Upper lobe of right lung (tissue), 1 donor: ENCODE measurements at regions not wholly inside any gene's neighbourhood (a gene's known extent, or its start where the extent isn't known, plus 50 kb on each side); places are given as distances from the start of the nearest gene placed in this dataset.
"Not testable (repeated sequence)": the region's sequence is repeated elsewhere in the genome, so short reads cannot be mapped to it uniquely, and the experiment has no call there.

Source experiments
- ATAC-seq: fragments of 200-7000 bp; cut with Tn5 transposase; one replicate; pipeline ENCODE4 v1.9.1; 2020; ENCODE audit warnings: mild to moderate bottlenecking, moderate library complexity
- DNase-seq: peaks from one replicate; pipeline ENCODE4 v3.0.0-alpha.2; 2020
- H3K27ac ChIP-seq: fragments of 200-600 bp; one replicate; pipeline ENCODE4 v1.8.0; 2022
- H3K27me3 ChIP-seq: fragments of 200-600 bp; one replicate; pipeline ENCODE4 v1.8.0; 2022; ENCODE audit warnings: mild to moderate bottlenecking
- H3K36me3 ChIP-seq: fragments of 200-600 bp; one replicate; pipeline ENCODE4 v1.8.0; 2022
- H3K4me1 ChIP-seq: fragments of 200-600 bp; one replicate; pipeline ENCODE4 v1.8.0; 2022
- H3K4me3 ChIP-seq: fragments of 200-600 bp; one replicate; pipeline ENCODE4 v1.8.0; 2022; ENCODE audit warnings: mild to moderate bottlenecking
- H3K9me3 ChIP-seq: fragments of 200-600 bp; one replicate; pipeline ENCODE4 v1.8.0; 2022
- intact Hi-C: fragments of 100-400 bp; cut with DNase I; formaldehyde crosslinking; loops from one replicate; pipeline ENCODE4 v1.11.0; 2022
- TF ChIP-seq, protein P1 (sequence below): fragments of 200-600 bp; IDR thresholded peaks from one replicate; pipeline ENCODE4 v1.8.0; 2022; ENCODE audit warnings: antibody characterized with exemption
- donor health status: DM: no; HTN: yes; CAD: no; lungs with severe emphysema.

DNA sequence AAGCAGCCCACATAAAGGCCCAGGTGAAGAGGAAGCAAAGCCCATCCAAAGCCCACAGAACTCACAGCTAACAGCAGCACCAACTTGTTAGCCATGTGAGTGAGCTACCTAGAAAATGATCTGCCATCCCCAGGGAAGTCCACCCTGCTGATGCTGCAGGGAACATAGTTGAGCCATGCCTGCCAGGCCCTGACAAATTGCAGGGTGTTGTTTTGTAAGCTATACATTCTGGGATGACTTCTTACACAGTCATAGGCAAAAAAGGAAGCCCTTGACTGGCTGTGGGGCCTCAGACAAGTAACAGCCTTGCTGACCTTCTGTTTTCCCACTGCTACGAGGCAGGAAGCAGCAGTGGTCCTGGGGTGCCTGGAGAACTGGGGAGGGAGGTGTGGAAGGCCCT lies 262.7 kb downstream of the MATN1 start:
- H3K4me3 ChIP-seq, result no peak overlapping the region
- H3K27ac ChIP-seq, result no peak overlapping the region
- intact Hi-C loops, result no loop called here
- no peaks in the 10 kb centered on the region for H3K9me3 ChIP-seq
- H3K36me3 ChIP-seq, result no peaks in the 10 kb centered on the region
- H3K27me3 ChIP-seq, result no peaks in the 10 kb centered on the region
- DNase-seq, result peak; percentile 25
- ATAC-seq, result no peak
- TF ChIP-seq, protein P1, sequence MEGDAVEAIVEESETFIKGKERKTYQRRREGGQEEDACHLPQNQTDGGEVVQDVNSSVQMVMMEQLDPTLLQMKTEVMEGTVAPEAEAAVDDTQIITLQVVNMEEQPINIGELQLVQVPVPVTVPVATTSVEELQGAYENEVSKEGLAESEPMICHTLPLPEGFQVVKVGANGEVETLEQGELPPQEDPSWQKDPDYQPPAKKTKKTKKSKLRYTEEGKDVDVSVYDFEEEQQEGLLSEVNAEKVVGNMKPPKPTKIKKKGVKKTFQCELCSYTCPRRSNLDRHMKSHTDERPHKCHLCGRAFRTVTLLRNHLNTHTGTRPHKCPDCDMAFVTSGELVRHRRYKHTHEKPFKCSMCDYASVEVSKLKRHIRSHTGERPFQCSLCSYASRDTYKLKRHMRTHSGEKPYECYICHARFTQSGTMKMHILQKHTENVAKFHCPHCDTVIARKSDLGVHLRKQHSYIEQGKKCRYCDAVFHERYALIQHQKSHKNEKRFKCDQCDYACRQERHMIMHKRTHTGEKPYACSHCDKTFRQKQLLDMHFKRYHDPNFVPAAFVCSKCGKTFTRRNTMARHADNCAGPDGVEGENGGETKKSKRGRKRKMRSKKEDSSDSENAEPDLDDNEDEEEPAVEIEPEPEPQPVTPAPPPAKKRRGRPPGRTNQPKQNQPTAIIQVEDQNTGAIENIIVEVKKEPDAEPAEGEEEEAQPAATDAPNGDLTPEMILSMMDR, result no peak
- H3K4me1 ChIP-seq, result no peaks in the 10 kb centered on the region

DNA sequence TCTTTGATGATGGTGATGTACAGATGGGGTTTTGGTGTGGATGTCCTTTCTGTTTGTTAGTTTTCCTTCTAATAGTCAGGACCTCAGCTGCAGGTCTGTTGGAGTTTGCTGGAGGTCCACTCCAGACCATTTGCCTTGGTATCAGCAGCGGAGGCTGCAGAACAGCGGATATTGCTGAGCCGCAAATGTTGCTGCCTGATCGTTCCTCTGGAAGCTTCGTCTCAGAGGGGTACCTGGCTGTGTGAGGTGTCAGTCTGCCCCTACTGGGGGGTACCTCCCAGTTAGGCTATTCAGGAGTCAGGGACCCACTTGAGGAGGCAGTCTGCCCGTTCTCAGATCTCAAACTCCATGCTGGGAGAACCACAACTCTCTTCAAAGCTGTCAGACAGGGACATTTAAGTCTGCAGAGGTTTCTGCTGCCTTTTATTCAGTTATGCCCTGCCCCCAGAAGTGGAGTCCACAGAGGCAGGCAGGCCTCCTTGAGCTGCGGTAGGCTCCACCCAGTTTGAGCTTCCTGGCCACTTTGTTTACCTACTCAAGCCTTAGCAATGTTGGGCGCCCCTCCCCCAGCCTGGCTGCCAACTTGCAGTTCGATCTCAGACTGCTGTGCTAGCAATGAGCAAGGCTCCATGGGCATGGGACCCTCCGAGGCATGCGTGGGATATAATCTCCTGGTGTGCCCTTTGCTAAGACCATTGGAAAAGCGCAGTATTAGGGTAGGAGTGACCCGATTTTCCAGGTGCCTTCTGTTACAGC lies 264.5 kb downstream of the MATN1 start:
- ATAC-seq, H3K36me3 ChIP-seq: not testable (repeated sequence)
- peak; percentile 53 for DNase-seq

DNA sequence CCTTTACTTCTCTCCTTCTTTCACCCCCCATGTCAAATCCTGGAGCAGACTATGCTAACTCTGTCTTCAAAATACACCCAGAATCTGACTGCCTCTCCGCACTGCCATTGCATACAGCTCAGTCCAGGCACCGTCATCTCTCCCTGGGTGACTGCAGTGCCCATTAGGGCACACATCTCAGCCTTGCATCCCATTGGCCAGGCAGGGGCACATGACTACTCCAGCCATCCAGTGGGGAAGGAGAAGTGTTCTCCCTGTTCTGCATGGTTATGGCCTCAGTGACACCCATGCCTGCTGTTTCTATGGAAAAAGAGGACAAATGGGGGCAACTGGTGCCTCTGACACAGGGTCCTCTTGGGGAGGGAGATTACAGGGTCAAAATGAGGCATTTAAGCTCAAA lies 270.5 kb downstream of the MATN1 start:
- H3K9me3 ChIP-seq, result no peaks in the 10 kb centered on the region
- no peak overlapping the region for H3K4me3 ChIP-seq
- intact Hi-C loops, result no loop called here
- ATAC-seq (no peak), DNase-seq (peak; percentile 35)
- no peaks in the 10 kb centered on the region for H3K4me1 ChIP-seq
- no peaks in the 10 kb centered on the region for H3K27me3 ChIP-seq
- TF ChIP-seq, protein P1, result no peak
- no peak overlapping the region for H3K27ac ChIP-seq
- no peaks in the 10 kb centered on the region for H3K36me3 ChIP-seq

More for the DNA sequence above, 264.5 kb downstream of the MATN1 start:
- H3K9me3 ChIP-seq, H3K27ac ChIP-seq, H3K4me1 ChIP-seq, H3K4me3 ChIP-seq, H3K27me3 ChIP-seq, intact Hi-C loops: not testable (repeated sequence)

DNA sequence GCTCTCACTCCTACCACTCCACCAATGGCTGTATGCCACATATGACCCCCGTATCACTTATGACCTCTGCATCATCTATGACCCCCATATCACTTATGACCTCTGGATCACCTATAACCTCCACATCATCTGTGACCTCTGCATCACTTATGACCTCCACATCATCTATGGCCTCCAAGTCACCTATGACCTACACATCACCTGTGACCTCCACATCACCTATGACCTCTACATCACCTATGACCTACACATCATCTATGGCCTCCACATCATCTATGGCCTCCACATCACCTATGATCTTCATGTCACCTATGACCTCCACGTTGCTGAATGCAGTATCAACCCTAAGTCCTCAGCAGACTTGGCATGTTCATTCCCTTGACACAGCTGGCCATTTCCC lies 271.2 kb downstream of the MATN1 start:
- TF ChIP-seq, protein P1, result no peak
- Histone ChIP-seq H3K27me3 (no peaks in the 10 kb centered on the region), H3K36me3 (no peaks in the 10 kb centered on the region), H3K4me3 (no peak overlapping the region), H3K27ac (no peak overlapping the region), H3K4me1 (no peaks in the 10 kb centered on the region), H3K9me3 (no peaks in the 10 kb centered on the region)
- intact Hi-C loops, result no loop called here
- ATAC-seq (no peak), DNase-seq (no peak)

DNA sequence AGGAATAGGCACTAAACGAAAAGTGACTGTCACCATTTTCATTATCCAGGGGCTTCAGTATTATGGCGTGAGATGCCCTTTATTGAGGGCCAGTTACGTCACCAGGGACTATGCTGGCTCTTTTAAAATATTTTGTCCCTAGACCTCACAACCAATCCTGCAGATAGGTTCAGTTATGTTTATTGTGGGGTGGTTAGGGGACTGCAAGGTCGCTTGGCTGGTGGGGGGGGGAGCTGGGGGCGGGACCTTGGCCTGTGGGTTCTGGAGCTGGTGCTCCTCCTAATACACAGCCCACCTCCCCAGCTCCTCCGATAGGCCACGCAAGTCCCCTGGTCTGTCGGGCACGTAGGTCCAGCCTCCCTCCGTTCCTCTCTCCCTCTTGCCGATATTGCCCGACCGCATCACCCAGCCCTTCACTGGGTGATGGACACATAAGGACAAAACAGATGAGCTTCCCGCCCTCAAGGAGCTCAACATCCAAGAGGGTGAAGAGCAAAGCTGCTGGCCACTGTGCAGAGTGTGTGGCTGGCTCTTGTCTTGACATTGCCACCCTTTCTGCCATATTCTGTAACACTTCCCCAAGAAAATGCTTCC lies 271.8 kb downstream of the MATN1 start:
- no peaks in the 10 kb centered on the region for H3K4me1 ChIP-seq
- TF ChIP-seq, protein P1, result no peak
- peak; percentile 40 for DNase-seq
- H3K9me3 ChIP-seq, result no peaks in the 10 kb centered on the region
- no peaks in the 10 kb centered on the region for H3K27me3 ChIP-seq
- no peak for ATAC-seq
- intact Hi-C loops, result no loop called here
- H3K4me3 ChIP-seq, result no peak overlapping the region
- H3K36me3 ChIP-seq, result no peaks in the 10 kb centered on the region
- no peak overlapping the region for H3K27ac ChIP-seq

DNA sequence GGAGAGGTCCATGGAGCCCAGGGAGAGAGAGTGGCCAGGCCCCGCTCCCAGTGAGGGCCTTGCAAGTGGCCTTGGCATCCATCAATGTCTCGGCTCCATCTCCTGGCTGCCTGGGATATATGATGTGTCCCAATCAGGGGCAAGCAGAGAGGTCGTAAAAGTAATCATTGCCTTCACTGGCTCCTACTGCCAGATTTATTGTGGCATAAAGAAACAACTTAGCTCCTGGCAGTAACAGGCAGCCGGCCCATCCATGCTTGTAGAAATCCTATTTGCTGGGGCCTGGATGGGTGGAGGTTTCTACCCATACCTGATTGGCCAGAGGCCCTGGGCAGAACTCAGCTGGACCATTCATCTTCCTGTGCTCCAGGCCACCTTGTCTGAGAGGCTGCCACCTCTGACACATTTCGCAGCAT lies 272.6 kb downstream of the MATN1 start:
- Histone ChIP-seq H3K27ac (no peak overlapping the region), H3K27me3 (peaks cover 4% of the 10 kb centered on the region), H3K9me3 (no peaks in the 10 kb centered on the region), H3K4me1 (no peaks in the 10 kb centered on the region), H3K36me3 (no peaks in the 10 kb centered on the region), H3K4me3 (no peak overlapping the region)
- peak; percentile 27 for DNase-seq
- no peak for ATAC-seq
- TF ChIP-seq, protein P1, result no peak
- intact Hi-C loops, result no loop called here
